Activated CD4-positive, alpha-beta T cell treated with anti-CD3 and anti-CD28 coated beads, Interleukin-2, Interleukin-4, amounts not matched to agents 100 ng/mL and 50 ng/mL, durations not matched to agents 16 hours and 8 hours (primary cell): ENCODE measurements at regions not wholly inside any gene's neighbourhood (a gene's known extent, or its start where the extent isn't known, plus 50 kb on each side); places are given as distances from the start of the nearest gene placed in this dataset.

Experiments
- DNase-seq: peaks from one replicate; pipeline ENCODE4 v3.0.0-alpha.2; 2020; ENCODE audit warnings: low spot score

DNA sequence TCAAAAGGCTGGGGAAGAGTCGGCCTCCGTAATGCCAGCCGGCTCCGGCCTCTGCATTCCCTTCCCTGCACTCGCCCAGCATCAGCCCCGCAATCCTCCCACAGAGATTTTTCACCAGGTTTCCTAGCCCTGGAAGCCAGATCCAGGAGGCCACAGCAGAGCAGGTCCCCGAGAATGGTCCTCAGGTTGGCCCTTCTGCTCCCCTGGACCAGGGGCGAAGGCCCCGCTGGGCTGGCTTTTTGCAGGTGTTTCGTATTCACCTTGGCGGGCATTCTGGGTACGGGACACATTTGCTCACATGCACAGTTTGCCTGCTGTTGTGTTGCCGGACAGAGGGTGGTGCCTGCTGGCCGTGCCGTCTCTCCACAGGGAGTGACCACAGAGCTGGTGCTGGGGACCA lies 309.5 kb downstream of the NDUFA10 start:
- no peak for DNase-seq

DNA sequence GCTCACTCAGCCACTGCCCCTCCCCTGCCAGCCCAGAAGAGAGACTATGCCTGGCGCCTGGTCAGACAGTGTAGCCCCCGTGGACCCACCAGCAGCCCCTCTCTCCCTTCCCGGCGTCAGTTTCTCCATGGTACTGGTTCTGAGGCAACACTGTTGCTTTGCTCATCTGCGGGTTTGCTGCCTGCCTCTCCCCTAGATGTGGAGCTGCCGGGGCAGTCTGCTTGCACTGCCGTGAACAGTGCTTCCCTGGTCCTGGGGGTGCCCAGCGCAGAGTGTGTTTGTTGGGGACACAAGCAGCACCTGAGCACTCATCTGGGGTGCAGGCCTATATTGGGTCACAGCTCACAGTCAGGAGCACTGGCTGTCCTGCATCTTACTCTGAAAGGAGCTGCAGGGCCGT lies 309.9 kb downstream of the NDUFA10 start:
- no peak for DNase-seq

DNA sequence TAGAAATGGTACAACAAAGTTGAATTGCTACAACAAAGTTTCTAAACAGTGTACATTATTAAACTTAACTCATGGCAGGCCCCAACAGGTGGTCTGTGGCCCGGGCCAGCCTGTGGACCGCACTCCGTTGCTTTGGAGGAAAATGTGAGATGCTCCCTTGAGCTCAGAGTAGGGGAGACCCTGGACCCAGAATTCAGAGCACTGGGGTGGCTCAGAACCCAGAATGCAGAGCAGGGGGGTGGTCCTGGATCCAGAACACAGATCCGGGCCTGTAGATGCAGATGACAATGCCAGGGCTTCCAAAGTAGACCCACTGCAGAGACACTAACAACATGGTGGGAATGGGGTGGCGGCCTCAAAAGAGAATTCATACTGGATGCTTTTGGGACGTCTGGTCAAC lies 311.0 kb downstream of the NDUFA10 start:
- no peak for DNase-seq

DNA sequence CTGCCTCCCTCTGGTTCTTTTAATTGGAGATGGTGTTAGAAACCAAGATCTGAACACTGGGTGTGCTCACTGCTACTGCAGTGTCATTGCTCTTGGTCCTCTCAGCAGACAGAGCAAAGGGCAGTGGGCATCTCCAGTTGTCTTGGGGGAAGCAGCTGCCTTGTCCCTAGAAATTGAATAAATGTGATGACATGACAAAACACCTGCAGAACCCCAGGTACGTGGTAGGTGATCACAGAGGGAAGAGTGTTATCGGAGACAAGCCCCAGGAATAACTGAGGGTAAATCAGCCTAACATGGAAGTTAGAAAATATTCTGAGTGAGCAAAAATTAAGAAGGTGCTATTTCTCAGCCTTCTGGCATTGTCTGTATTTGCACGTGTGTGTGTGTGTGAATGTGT lies 311.9 kb upstream of the HDAC4 start:
- no peak for DNase-seq

DNA sequence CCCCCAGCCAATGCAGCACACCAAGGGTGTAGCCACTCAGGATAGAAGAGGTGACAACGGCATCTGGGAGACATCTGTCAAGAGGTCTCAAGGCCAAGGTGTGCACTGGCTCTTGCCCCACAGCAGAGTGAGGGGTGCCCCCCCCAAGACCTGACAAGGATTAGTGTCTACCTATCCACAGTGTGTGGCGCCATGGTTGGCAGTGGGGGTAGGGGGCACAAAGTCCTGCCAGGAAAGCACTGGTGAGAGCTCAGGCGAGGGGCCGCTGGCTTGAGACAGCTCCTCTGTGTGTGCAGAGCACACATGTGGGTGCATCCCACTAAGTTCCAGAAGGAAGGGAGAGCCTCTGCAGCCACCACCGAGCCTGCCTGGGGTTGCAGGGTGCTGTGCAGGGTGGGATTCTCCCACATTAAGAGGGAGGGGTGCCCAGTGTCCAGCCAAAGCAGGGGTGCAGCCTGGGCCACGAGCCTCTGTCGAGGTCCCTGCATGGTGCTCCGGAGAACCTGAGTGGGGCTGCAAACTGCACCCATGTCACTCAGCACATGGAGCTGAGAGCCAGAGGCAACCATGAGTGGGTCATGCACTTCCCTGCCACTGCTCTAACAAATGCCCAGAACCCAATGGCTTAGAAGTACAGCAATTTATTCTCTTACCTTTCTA lies 311.2 kb upstream of the HDAC4 start:
- DNase-seq = no peak

DNA sequence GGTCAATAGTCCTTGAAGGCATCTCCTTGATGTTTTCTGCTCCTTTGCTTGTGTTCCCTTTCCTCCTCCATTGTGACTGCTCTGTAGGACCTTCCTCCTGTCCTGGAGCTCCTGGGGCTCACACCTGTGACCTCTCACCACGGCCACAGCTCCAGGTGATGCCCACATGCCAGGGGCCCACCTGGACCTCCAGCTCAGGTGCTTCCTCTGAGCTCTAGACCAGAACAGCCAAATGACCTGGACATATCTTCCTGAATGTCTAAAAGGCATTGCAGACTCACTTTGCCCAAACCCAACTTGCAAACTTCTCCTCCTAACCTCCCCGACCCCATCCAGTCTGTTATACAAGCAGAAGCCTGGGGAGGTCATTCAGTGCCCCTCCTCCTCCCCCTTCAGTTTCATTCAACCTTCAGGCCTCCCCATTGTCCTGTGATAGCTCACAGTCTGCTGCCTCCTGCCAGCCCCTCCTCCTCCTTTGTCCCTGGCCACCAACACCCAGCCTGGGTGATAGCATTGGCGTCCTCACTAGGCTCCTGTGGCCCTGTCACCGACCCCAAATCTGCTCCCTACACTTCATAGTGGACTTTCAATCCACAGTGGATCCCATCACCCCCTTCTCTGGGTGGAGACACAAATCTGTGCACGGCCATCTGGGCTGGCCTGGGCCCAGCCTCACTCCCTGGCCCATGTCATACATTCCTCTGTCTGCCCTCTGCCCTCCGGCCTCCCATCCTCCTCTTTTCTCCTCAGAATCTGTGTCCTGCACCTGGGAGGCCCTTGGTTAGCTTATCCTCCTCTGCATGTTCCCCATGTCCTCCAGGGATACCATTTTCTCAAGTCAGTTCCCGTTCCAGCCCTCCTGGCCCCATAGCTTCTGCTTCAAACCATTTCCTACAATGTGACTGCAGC lies 310.4 kb upstream of the HDAC4 start:
- DNase-seq = no peak

DNA sequence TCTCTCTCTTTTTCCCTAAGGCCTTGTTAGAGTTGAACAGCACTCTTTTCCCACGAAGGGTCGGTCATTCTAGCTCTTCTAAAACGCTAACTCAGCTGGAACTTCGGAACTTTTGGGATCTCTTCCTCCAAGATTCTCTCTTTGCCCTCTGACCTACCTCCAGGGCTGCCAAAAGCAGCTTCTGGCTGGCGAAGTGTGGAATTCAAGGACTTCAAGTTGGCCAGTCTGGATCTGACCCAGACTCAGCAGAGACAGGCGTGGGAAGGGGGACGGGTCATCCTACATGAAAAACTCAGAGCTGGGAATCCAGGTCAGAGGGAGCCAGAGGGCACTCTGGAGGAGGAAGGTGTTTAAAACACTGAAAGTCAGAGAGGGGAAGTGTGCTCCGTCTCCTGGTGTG lies 305.5 kb upstream of the HDAC4 start:
- DNase-seq = no peak

DNA sequence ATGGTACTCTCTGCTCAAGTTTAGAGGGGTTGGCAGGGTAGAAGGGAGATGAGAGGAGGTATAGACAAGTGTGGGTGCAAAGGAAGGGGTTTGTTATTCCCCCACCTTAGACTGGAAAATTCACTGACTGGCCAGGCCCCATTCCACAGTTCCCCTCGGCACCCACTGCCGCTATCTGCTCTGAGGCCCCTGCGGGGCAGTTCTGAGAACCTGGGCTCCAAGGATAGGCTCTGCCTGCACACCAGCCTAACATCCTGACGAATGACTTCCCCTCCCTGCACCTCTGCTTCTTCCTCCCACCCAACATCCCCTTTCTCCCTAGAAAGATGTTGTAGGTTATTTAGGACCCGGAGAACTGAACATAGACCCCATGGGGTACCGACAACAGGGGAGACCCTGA lies 303.9 kb upstream of the HDAC4 start:
- DNase-seq = no peak

DNA sequence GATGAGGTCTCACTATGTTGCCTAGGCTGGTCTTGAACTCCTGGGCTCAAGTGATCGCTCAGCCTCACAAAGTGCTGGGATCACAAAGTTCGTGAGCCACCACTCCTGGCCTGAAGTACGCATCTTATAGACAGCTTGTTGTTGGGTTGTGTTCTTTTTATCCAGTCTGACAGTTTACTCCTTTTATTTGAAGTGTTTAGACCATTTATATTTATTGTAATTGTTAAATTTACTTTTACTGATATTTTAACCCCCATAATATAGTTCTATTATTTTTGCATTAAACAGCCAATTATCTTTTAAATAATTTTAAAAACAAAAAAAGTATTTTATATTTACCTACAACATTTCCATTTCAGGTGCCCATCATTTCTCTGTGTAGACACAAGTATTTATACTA lies 303.0 kb upstream of the HDAC4 start:
- no peak for DNase-seq

DNA sequence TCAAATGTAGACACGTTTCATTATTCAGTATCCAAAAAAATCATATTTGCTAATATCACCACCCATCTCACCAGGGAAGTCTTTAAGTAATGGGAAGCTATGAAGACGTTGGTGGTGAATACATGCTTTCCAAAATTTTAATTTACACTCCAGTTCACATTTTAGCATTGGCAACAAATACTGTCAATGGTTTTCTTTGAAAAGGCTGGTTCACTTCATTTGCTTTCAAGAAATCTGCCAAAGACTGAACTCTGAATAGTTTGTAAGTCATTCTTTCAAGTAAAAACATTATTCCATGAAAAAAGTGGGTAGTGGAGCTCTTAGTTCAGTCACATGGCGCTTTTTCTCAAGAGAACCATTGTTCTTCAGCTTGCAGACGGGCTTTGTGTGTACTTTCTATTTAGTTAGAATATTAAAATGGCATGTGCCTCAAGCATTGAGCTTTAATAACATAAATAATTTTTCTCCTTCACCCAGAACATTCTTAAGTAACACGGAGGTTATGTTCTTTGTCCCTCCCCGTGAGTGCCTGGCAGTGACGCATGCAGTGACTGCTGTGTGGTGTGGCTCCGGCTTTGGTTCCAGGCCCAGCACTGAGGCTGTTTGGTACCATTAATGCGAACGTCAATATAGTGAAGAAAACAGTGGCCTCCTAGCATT lies 300.0 kb upstream of the HDAC4 start:
- DNase-seq = no peak

DNA sequence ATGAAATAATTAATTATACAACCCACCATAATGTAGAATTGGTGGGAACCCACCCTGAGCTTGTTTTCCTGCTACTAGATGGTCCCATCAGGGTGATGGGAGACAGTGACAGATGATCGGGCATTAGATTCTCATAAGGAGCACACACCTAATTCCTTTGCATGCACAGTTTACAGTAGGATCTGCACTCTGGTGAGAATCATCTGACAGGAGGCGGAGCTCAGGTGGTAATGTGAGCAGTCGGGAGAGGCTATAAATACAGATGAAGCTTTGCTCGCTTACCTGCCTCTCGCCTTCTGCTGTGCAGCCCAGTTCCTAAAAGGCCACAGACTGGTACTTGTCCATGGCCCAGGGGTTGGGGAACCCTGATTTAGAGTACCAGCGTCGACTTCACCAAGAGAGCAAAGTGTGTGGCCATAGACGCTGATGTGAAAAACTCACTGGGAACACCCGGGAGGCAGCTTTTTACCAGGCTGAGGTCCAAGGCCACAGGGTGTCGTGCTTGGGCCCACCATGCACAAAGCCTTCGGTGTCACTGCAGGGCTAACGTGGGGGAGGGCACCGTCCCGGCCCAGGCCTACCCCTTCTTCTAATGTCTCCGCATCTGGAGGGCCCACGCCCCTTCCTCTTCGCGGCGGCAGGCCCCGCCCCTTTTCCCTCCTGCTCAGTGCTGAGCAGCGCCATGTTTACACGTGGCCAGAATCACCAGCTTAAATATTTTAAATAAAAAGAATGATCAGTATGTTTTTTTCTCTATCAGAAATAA lies 296.8 kb upstream of the HDAC4 start:
- no peak for DNase-seq

DNA sequence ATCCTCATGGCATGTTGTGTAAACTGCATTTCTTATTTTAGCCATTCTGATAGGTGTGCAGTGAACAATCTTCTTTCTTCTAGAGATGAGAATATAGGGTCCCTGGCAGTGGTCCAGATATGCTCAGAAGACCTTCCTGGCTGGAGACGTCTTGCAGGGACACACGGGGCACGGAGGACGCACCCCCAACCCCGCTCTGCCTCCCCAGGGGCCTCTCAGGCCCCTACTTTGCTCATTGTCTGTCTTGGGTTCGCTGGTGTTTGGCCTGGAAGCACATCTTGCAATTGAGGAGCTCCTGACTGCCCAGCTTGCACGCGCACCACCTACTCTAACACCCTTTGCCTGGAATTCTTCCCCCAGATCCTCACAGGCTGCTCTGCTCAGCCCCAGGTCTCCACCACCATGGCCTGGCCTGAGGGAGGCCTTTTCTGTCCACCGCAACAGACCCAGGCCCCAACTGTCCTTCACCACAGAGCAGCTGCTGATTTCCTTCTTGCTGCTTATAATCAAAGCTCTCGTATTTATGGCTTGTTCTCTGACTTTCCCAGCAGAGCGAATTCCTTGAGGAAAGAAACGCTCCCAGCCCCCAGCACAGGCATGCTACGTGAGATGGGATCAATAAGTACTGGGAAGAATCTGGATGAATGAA lies 295.9 kb upstream of the HDAC4 start:
- DNase-seq = no peak

DNA sequence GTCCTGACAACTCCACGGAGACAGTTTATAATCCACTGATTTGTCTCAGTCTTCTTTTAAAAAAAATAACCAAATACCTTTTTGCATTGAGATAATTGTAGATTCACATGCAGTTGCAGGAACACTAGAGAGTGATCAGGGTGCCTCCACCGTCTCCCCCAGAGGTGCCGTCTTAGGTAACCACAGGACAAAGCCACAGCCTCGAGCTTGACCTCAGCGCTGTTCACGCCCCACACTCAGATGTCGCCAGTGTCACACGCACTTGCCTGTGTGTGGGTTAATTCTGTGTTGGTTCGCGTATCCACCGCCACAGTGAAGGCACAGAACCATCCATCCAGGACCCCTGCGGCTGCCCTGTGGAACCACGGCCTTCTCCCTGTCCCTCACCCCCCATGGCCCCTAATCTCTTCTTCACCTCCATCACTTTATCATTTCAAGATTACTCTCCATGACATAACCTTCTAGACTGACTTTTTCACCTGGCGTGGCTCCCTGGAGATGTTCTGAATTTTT lies 295.0 kb upstream of the HDAC4 start:
- no peak for DNase-seq

DNA sequence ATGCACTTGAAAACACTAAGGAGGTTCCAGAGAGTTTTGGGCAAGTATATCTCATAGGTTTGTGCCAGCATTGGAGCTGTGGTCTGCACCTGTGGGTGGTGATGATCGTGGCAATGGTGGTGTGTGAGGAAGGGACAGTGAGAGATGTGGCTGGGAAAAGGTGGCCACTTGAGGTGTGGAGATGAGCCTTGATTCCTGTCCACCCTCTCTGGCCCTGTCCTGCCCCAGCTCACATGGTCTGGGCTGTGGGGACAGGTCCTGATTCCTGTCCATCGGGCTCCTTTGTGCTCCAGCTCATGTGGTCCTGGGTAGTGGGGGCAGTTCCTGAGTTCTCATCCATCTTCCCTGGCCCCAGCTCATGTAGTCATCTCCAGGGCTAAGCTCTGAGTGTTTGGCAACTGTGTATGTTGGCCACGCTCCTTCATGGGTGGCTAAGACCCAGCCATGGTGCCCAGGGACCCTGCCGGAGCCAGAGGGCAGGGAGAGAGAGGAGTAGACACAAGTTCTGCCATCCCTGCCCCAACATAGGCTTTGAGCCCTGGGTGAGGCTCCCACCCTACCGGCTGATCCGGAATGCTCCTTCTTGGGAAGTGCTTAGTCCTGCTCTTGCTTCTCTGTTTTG lies 294.4 kb upstream of the HDAC4 start:
- no peak for DNase-seq

DNA sequence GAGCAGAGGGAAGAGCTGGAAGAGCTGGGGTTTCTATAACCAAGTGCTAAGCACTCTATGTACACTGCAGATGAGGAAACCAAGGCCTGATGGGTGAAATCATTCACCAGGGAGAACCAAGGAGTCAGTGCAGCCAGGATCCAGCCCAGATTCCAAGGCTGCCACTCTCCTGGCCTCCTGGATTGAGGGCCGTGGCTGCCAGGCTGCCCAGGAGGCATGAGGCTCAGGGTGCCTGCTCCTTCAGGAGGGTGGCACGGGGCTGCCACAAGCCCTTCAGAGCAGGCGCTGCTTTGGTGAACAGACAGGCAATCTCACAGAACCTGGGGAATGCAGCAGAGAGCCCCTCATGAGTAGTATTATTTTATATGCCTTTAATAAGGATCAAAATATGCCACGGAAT lies 293.7 kb upstream of the HDAC4 start:
- no peak for DNase-seq

DNA sequence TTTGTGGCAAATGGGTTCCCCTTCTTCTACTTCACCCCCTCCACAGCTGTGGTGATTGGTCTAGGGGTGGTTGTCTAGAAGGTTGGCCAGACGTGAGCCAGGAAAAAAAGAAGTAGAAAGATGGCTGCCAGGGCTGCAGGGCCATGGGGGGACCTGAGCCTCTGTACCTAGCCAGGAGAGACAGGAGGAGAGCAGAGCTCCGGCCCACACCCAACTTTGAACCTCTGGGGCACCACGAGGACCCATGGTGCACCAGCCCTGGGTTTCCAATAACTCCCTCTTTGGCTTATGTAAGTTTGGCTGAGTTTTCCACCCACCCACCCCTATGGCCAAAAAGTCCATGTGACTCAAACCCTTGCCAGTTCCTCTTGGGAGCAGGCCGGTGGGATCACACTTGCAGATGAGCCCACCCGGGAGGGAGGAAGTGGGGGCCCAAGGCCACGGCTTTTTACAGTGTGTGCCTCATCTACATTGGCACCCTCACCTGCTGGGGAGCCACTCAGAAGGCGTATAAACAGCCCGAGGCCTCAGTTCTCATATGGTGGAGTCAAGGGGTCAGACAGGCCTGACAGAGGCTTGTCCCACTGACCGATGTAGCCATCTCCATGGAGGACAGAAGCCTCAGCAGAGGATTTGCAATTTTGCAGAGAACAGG lies 293.1 kb upstream of the HDAC4 start:
- no peak for DNase-seq

DNA sequence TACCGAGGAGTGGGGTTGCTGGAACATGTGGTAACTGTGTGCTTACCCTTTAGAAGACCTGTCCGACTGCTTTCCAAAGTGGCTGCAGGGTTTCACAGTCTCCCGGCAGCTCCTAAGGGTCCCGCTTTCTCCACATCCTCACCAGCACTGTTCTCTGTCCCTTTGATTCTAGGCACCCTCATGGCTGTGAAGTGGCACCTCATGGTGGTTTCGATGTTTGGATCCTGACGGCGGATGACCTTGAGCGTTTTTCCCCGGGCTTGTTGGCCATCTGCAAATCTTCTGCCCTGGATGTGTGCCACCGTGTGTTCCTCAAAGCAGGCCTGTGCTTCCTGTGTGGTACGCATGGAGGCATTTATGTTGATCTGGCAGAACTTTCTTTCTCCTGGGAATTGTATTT lies 292.5 kb upstream of the HDAC4 start:
- no peak for DNase-seq

DNA sequence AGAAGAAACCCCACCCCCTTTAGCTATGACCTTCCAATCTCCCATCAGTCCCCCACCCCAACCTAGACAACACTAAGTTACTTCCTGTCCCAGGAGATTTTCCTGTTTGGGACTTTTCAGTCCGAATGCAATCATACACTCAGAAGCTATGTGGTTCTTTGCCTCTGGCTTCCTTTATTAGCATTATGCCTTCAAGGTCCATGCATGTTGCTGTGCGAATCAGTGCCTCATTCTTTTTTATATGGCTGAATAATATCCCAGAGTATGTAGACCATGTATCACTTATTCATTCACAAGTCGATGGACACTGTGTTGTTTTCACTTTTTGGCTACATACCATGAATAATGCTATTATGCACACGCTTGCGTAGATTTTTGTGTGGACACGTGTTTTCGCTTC lies 292.1 kb upstream of the HDAC4 start:
- no peak for DNase-seq

DNA sequence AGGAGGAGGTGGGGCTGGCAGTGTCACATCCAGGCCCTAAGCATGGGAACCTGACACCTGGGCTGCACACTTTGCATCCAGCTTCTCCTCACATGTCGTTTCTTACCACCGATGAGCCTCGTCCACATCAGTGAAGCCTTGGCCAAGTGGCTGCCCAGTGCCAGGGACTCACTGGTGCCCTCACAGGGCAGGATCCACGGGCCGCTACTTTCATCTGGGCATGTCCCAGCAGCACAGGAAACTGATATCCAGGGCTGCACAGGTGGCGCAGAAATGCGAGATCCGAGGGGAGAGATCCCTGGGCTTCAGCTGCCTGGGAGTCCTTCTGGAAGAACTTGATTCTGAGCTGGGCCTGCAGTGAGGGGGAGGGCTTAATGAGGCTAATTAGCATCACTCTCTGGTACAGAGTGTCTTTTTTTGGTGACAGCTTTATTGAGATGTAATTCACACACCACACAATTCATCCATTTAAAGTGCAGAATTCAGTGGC lies 291.6 kb upstream of the HDAC4 start:
- no peak for DNase-seq

DNA sequence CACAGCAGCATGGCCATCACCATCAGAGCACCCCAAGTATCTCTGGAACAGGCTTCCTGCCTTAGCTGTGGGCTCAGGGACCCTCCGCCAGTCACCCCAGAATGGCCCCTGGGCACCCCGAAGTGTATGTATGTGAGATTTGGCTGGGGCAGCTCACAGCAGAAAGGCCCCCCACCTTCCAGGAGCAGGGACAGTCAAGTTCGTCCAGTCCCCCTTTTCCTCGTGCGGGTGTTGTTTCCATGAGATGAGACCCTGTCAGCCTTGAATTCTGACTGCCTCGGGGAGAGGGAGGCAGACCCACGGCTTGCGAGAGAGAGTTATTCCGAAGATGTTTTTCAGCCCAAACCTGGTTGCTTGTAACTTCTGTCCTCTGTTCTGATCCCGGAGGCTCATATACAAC lies 290.9 kb upstream of the HDAC4 start:
- DNase-seq = no peak
